Ascending aorta (tissue), 2 donors: ENCODE measurements at regions not wholly inside any gene's neighbourhood (a gene's known extent, or its start where the extent isn't known, plus 50 kb on each side); places are given as distances from the start of the nearest gene placed in this dataset.

Experiments used
- DNase-seq, 2 donors: peaks; one replicate each; pipeline ENCODE4 v3.0.0-alpha.2; 2019; ENCODE audit warnings: low spot score in 2 of 2
- H3K27ac ChIP-seq, 2 donors: fragments of 200-600 bp; sonication (generic); one replicate each; pipeline ENCODE4 v1.5.1; 2016 to 2017; ENCODE audit warnings: mild to moderate bottlenecking in 1 of 2
- H3K27me3 ChIP-seq: fragments of 200-600 bp; sonication (generic); one replicate; pipeline ENCODE4 v1.5.1; 2017
- H3K36me3 ChIP-seq, 2 donors: fragments of 200-600 bp; sonication (generic); one replicate each; pipeline ENCODE4 v1.5.1; 2016
- H3K4me1 ChIP-seq, 2 donors: fragments of 200-600 bp; sonication (generic); one replicate each; pipeline ENCODE4 v1.5.1; 2016 to 2017; ENCODE audit warnings: mild to moderate bottlenecking in 1 of 2
- H3K4me3 ChIP-seq, 2 donors: fragments of 200-600 bp; sonication (generic); one replicate each; pipeline ENCODE4 v1.5.1; 2016 to 2017; ENCODE audit warnings: mild to moderate bottlenecking in 1 of 2
- H3K9me3 ChIP-seq, 2 donors: fragments of 200-600 bp; sonication (generic); one replicate each; pipeline ENCODE4 v1.5.1; 2016
- CTCF ChIP-seq, 3 experiments: fragments of 200-600 bp in 2 of 3; fragments of 450-650 bp in 1 of 3; sonication (generic) in 2 of 3; IDR thresholded peaks; one replicate each; pipeline ENCODE4 v1.5.1; 2016 to 2019; ENCODE audit warnings: antibody characterized with exemption in 3 of 3, mild to moderate bottlenecking in 1 of 3, moderate library complexity in 1 of 3
- intact Hi-C: fragments of 100-400 bp; cut with DNase I; formaldehyde crosslinking; loops from one replicate; pipeline ENCODE4 v1.15.1; 2023

- Histone ChIP-seq H3K4me3 (no peak overlapping the region), H3K4me1 (no peaks in the 10 kb centered on the region), H3K9me3 (no peaks in the 10 kb centered on the region), H3K27ac (no peak overlapping the region), H3K27me3 (no peaks in the 10 kb centered on the region), H3K36me3 (no peaks in the 10 kb centered on the region)
- no peak for TF ChIP-seq CTCF (IDR thresholded peaks at IDR 0.05)
- intact Hi-C loops, result no loop called here
- no peak for DNase-seq
These were observed 253.4 kb downstream of the IGSF11 start for GRCh38 chr3:118781232-118781631.

- H3K36me3 ChIP-seq, result no peaks in the 10 kb centered on the region
- no peaks in the 10 kb centered on the region for H3K9me3 ChIP-seq
- no peaks in the 10 kb centered on the region for H3K27me3 ChIP-seq
- no peaks in the 10 kb centered on the region for H3K4me1 ChIP-seq
- intact Hi-C loops, result no loop called here
- H3K27ac ChIP-seq, result no peak overlapping the region
- DNase-seq, result no peak
- no peak overlapping the region for H3K4me3 ChIP-seq
- no peak for TF ChIP-seq CTCF (IDR thresholded peaks at IDR 0.05)
These were observed 252.8 kb downstream of the IGSF11 start for GRCh38 chr3:118781839-118782238.

- Histone ChIP-seq H3K36me3 (no peaks in the 10 kb centered on the region), H3K4me1 (no peaks in the 10 kb centered on the region), H3K9me3 (no peaks in the 10 kb centered on the region), H3K27me3 (no peaks in the 10 kb centered on the region), H3K27ac (no peak overlapping the region), H3K4me3 (no peak overlapping the region)
- intact Hi-C loops, result no loop called here
- TF ChIP-seq CTCF (IDR thresholded peaks at IDR 0.05), result no peak
- DNase-seq, result no peak
These were observed 251.9 kb downstream of the IGSF11 start for GRCh38 chr3:118782755-118783202.

- no peak overlapping the region for H3K4me3 ChIP-seq
- H3K27me3 ChIP-seq, result no peaks in the 10 kb centered on the region
- intact Hi-C loops, result no loop called here
- H3K4me1 ChIP-seq, result no peaks in the 10 kb centered on the region
- TF ChIP-seq CTCF (IDR thresholded peaks at IDR 0.05), result no peak
- H3K9me3 ChIP-seq, result no peaks in the 10 kb centered on the region
- H3K27ac ChIP-seq, result no peak overlapping the region
- no peaks in the 10 kb centered on the region for H3K36me3 ChIP-seq
- DNase-seq, result no peak
These were observed 249.2 kb downstream of the IGSF11 start for GRCh38 chr3:118785415-118785814.

- intact Hi-C loops, result no loop called here
These were observed 243.4 kb downstream of the IGSF11 start for GRCh38 chr3:118791246-118791645.

More at GRCh38 chr3:118791246-118791645, 243.4 kb downstream of the IGSF11 start:
- no peak for TF ChIP-seq CTCF (IDR thresholded peaks at IDR 0.05)
- no peak overlapping the region for H3K27ac ChIP-seq
- no peaks in the 10 kb centered on the region for H3K4me1 ChIP-seq
- no peak for DNase-seq
- H3K4me3 ChIP-seq, result no peak overlapping the region
- H3K27me3 ChIP-seq, result no peaks in the 10 kb centered on the region
- H3K36me3 ChIP-seq, result no peaks in the 10 kb centered on the region
- H3K9me3 ChIP-seq, result no peaks in the 10 kb centered on the region
